ENCODE measurements at regions not wholly inside any gene's neighbourhood (a gene's known extent, or its start where the extent isn't known, plus 50 kb on each side); places are given as distances from the start of the nearest gene placed in this dataset.

GRCh38 chr2:43106559-43107527 is 119.6 kb downstream of the ZFP36L2 start:
- H3K27me3 ChIP-seq = no peaks in the 10 kb centered on the region
- intact Hi-C loops (cut with DNase I) = no loop called here
- no peak for TF ChIP-seq POLR2A (IDR thresholded peaks at IDR 0.05)
- no peak for TF ChIP-seq CTCF (IDR thresholded peaks at IDR 0.05)
- peak overlapping the region in 3 of 4 donors; percentile 16 to 71 (median 61) for H3K27ac ChIP-seq
- peaks cover 33% of the 10 kb centered on the region for H3K4me1 ChIP-seq
- WGBS, 2 donors = 75 to 79% methylated on average over 9 to 10 of the region's 10 CpGs
- ATAC-seq (no peak), DNase-seq (peak in 1 of 4 donors; percentile 61)
- H3K4me3 ChIP-seq = no peak overlapping the region
- H3K9me3 ChIP-seq = no peaks in the 10 kb centered on the region
- H3K36me3 ChIP-seq (replicated peaks in 1 of 2; ENCODE audit: insufficient read depth in 1 of 2, low read depth in 2 of 2) = no peaks in the 10 kb centered on the region

- peak; percentile 12 for ATAC-seq
- DNase-seq = peak in 2 of 4 donors; percentile 35 to 69
- 74 to 97% methylated on average over 4 of the region's 4 CpGs for WGBS, 2 donors
- TF ChIP-seq CTCF (IDR thresholded peaks at IDR 0.05) = peak in 4 of 7 experiments; percentile 15 to 43 (median 30)
- TF ChIP-seq POLR2A (IDR thresholded peaks at IDR 0.05) = peak in 1 of 3 donors; percentile 22
- Histone ChIP-seq H3K9me3 (no peaks in the 10 kb centered on the region), H3K4me3 (no peak overlapping the region), H3K36me3 (replicated peaks in 1 of 2; ENCODE audit: insufficient read depth in 1 of 2, low read depth in 2 of 2) (no peaks in the 10 kb centered on the region), H3K27me3 (no peaks in the 10 kb centered on the region), H3K4me1 (peaks cover 37% of the 10 kb centered on the region), H3K27ac (peak overlapping the region in 3 of 4 donors; percentile 16 to 71 (median 61))
- intact Hi-C loops (cut with DNase I) = no loop called here
These were observed 120.5 kb downstream of the ZFP36L2 start for GRCh38 chr2:43105586-43106558.

GRCh38 chr2:43104763-43105162 is 121.6 kb downstream of the ZFP36L2 start:
- Histone ChIP-seq H3K9me3 (no peaks in the 10 kb centered on the region), H3K4me3 (no peak overlapping the region), H3K4me1 (peaks cover 28% of the 10 kb centered on the region), H3K27ac (no peak overlapping the region), H3K27me3 (no peaks in the 10 kb centered on the region), H3K36me3 (replicated peaks in 1 of 2; ENCODE audit: insufficient read depth in 1 of 2, low read depth in 2 of 2) (no peaks in the 10 kb centered on the region)
- DNase-seq = no peak
- 100% methylated on average over 1 to 2 of the region's 2 CpGs for WGBS, 2 donors
- TF ChIP-seq CTCF (IDR thresholded peaks at IDR 0.05) (no peak), POLR2A (IDR thresholded peaks at IDR 0.05) (no peak)
- no peak for ATAC-seq
- intact Hi-C loops (cut with DNase I) = no loop called here

- ATAC-seq (no peak), DNase-seq (no peak)
- TF ChIP-seq POLR2A (IDR thresholded peaks at IDR 0.05) (no peak), CTCF (IDR thresholded peaks at IDR 0.05) (no peak)
- 95 to 97% methylated on average over 6 of the region's 6 CpGs for WGBS, 2 donors
- intact Hi-C loops (cut with DNase I) = no loop called here
- no peak overlapping the region for H3K4me3 ChIP-seq
- peaks cover 28% of the 10 kb centered on the region for H3K4me1 ChIP-seq
- H3K36me3 ChIP-seq (replicated peaks in 1 of 2; ENCODE audit: insufficient read depth in 1 of 2, low read depth in 2 of 2) = no peaks in the 10 kb centered on the region
- no peak overlapping the region for H3K27ac ChIP-seq
- H3K9me3 ChIP-seq = no peaks in the 10 kb centered on the region
- H3K27me3 ChIP-seq = no peaks in the 10 kb centered on the region
These were observed 122.3 kb downstream of the ZFP36L2 start for GRCh38 chr2:43104106-43104505.

All from body of pancreas (tissue), 4 donors.